OCI-LY1 (cell line): ENCODE measurements at regions not wholly inside any gene's neighbourhood (a gene's known extent, or its start where the extent isn't known, plus 50 kb on each side); places are given as distances from the start of the nearest gene placed in this dataset.

ENCODE experiments used
- H2AFZ ChIP-seq: fragments of 200-600 bp; sonication (generic), shearing (Covaris generic); 2 replicates; pipeline ENCODE4 v1.6.0; 2014; ENCODE audit warnings: antibody characterized with exemption, mild to moderate bottlenecking, low read length
- H3F3A ChIP-seq: fragments of 200-600 bp; sonication (generic), shearing (Covaris generic); 2 replicates; pipeline ENCODE4 v1.6.0; 2014; ENCODE audit warnings: mild to moderate bottlenecking, antibody characterized with exemption, low read length, moderate library complexity; ENCODE audit not compliant: insufficient read depth
- H3K27ac ChIP-seq: fragments of 200-600 bp; sonication (generic); 2 replicates; pipeline ENCODE4 v1.5.1; 2014; ENCODE audit warnings: low read length, mixed run types, mild to moderate bottlenecking, low read depth; ENCODE audit not compliant: poor library complexity, severe bottlenecking
- H3K27me3 ChIP-seq: fragments of 200-600 bp; sonication (generic); 2 replicates; pipeline ENCODE4 v1.6.0; 2014; ENCODE audit warnings: antibody characterized with exemption, mild to moderate bottlenecking, low read length, moderate library complexity; ENCODE audit not compliant: insufficient read depth
- H3K36me3 ChIP-seq: fragments of 200-600 bp; sonication (generic); 2 replicates; pipeline ENCODE4 v1.6.1; 2014; ENCODE audit warnings: mild to moderate bottlenecking, antibody characterized with exemption, low read length, moderate library complexity, mixed read lengths; ENCODE audit not compliant: insufficient read depth
- H3K4me1 ChIP-seq: fragments of 200-600 bp; sonication (generic); 2 replicates; pipeline ENCODE4 v1.5.1; 2014; ENCODE audit warnings: mild to moderate bottlenecking, low read length, moderate library complexity; ENCODE audit not compliant: insufficient read depth, severe bottlenecking
- H3K4me2 ChIP-seq: fragments of 200-600 bp; sonication (generic), shearing (Covaris generic); 2 replicates; pipeline ENCODE4 v1.6.1; 2014; ENCODE audit warnings: low read length
- H3K4me3 ChIP-seq: fragments of 200-600 bp; sonication (generic); 2 replicates; pipeline ENCODE4 v1.5.1; 2014; ENCODE audit warnings: low read length, low read depth, mild to moderate bottlenecking, mixed read lengths; ENCODE audit not compliant: poor library complexity, severe bottlenecking
- H3K79me2 ChIP-seq: fragments of 200-600 bp; shearing (Covaris generic); 2 replicates; pipeline ENCODE4 v1.6.1; 2016; ENCODE audit warnings: mixed run types, low read length, mixed read lengths; ENCODE audit not compliant: insufficient read depth
- H3K9ac ChIP-seq: fragments of 200-600 bp; sonication (generic), shearing (Covaris generic); 2 replicates; pipeline ENCODE4 v1.6.1; 2014; ENCODE audit warnings: mild to moderate bottlenecking, low read length, mixed read lengths
- H3K9me2 ChIP-seq: fragments of 200-600 bp; sonication (generic), shearing (Covaris generic); 2 replicates; pipeline ENCODE4 v1.6.1; 2014; ENCODE audit warnings: low read depth, mild to moderate bottlenecking, low read length, mixed read lengths
- H3K9me3 ChIP-seq: fragments of 200-600 bp; shearing (Covaris generic); 2 replicates; pipeline ENCODE4 v1.6.1; 2014; ENCODE audit warnings: low read length, mixed read lengths
- H4K20me1 ChIP-seq: fragments of 200-600 bp; sonication (generic), shearing (Covaris generic); 2 replicates; pipeline ENCODE4 v1.6.0; 2016; ENCODE audit warnings: mild to moderate bottlenecking, low read length; ENCODE audit not compliant: insufficient read depth
- EZH2 ChIP-seq: fragments of 200-600 bp; sonication (generic), shearing (Covaris generic); IDR thresholded peaks from 2 replicates; pipeline ENCODE4 v1.8.0; 2017; ENCODE audit warnings: borderline replicate concordance, mixed run types, mild to moderate bottlenecking, antibody characterized with exemption, low read length, moderate library complexity, mixed read lengths
- TF ChIP-seq, protein P1 (sequence below): fragments of 200-600 bp; sonication (generic), shearing (Covaris generic); IDR thresholded peaks from 2 replicates; pipeline ENCODE4 v1.5.1; 2017; ENCODE audit warnings: mild to moderate bottlenecking, antibody characterized with exemption, low read length, moderate library complexity, mixed read lengths

DNA sequence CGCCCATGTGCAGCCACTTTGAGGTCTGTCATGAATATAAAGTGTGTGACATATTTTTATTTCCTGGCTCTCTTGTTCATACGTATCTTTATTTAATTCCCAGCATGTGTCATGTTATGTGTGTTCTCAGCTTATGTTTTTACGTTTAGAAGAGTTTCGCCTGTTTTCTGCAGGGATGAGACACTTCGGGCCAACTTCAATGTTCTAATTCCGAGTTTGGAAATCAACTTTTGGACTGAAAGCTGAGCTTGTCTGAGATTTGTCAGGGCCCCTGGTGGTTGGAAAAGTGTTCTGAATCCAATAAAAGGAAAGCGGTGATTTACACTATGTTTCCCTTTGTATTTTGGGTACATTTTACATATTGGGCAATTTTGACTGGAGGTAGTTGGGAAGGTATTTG is 810.7 kb downstream of the TBC1D22A start:
- Histone ChIP-seq H3K4me1 (no peaks in the 10 kb centered on the region), H3K4me3 (no peak overlapping the region), H3K9ac (no peak overlapping the region), H3K27me3 (peaks cover 4% of the 10 kb centered on the region; the same call in 1 of the 2 replicates), H3K9me3 (no peaks in the 10 kb centered on the region), H3K9me2 (no peaks in the 10 kb centered on the region), H3K4me2 (no peak overlapping the region), H4K20me1 (no peaks in the 10 kb centered on the region), H3F3A (no peaks in the 10 kb centered on the region), H3K27ac (no peak overlapping the region), H3K79me2 (no peaks in the 10 kb centered on the region), H3K36me3 (no peaks in the 10 kb centered on the region), H2AFZ (no peak overlapping the region)
- TF ChIP-seq EZH2: no peak
- TF ChIP-seq, protein P1, sequence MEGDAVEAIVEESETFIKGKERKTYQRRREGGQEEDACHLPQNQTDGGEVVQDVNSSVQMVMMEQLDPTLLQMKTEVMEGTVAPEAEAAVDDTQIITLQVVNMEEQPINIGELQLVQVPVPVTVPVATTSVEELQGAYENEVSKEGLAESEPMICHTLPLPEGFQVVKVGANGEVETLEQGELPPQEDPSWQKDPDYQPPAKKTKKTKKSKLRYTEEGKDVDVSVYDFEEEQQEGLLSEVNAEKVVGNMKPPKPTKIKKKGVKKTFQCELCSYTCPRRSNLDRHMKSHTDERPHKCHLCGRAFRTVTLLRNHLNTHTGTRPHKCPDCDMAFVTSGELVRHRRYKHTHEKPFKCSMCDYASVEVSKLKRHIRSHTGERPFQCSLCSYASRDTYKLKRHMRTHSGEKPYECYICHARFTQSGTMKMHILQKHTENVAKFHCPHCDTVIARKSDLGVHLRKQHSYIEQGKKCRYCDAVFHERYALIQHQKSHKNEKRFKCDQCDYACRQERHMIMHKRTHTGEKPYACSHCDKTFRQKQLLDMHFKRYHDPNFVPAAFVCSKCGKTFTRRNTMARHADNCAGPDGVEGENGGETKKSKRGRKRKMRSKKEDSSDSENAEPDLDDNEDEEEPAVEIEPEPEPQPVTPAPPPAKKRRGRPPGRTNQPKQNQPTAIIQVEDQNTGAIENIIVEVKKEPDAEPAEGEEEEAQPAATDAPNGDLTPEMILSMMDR: no peak

DNA sequence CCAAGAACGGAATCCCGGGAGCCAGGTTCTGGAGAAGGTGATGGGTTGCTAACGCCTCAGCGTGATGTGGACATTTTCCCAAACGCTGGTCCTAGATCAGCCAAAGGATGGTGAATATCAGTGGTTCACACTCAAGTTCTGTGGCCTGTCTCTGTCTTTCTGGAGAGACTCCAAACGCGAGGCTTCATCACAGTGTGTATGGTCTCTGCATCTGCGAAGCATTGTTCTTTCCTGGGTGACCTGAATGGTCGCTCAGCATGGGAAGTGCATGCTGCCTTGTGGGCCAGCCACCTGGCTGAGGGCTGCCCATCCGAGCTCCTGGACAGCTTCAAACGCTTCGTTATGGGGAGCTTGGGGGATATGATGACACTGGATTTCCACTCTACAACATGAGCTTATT is 810.0 kb downstream of the TBC1D22A start:
- Histone ChIP-seq H3K4me1 (no peaks in the 10 kb centered on the region), H3K27ac (no peak overlapping the region), H3K36me3 (no peaks in the 10 kb centered on the region), H2AFZ (no peak overlapping the region), H3K9ac (no peak overlapping the region), H3K9me3 (no peaks in the 10 kb centered on the region), H3K79me2 (no peaks in the 10 kb centered on the region), H3K4me3 (no peak overlapping the region), H4K20me1 (no peaks in the 10 kb centered on the region), H3F3A (no peaks in the 10 kb centered on the region), H3K27me3 (peaks cover 4% of the 10 kb centered on the region; the same call in 1 of the 2 replicates), H3K4me2 (no peak overlapping the region), H3K9me2 (no peaks in the 10 kb centered on the region)
- no peak for TF ChIP-seq EZH2
- TF ChIP-seq, protein P1: no peak

DNA sequence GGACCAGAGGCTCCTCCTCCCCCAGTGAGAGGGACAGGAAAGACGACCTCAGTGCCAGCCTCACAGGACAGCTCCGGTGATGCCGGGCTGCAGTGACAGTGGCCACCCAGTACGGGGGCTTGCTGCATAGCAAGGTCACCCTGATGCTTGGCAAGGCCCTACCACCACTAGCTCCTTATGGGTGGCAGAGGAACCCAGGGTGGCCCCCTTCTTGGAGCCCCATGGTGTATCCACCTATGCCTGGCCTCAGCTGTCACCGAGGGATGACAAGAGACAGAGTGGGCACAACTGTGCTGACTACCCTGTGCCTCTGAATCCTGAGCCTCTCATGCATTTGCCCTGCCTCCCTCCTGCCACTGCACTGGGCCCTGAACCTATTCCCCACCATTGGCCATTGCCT is 809.2 kb downstream of the TBC1D22A start:
- Histone ChIP-seq H3K4me3 (no peak overlapping the region), H3F3A (no peaks in the 10 kb centered on the region), H4K20me1 (no peaks in the 10 kb centered on the region), H3K9ac (no peak overlapping the region), H3K9me3 (no peaks in the 10 kb centered on the region), H3K9me2 (no peaks in the 10 kb centered on the region), H3K4me2 (no peak overlapping the region), H3K27ac (no peak overlapping the region), H3K79me2 (no peaks in the 10 kb centered on the region), H3K36me3 (no peaks in the 10 kb centered on the region), H3K4me1 (no peaks in the 10 kb centered on the region), H3K27me3 (peaks cover 4% of the 10 kb centered on the region; the same call in 1 of the 2 replicates), H2AFZ (no peak overlapping the region)
- TF ChIP-seq EZH2: no peak

DNA sequence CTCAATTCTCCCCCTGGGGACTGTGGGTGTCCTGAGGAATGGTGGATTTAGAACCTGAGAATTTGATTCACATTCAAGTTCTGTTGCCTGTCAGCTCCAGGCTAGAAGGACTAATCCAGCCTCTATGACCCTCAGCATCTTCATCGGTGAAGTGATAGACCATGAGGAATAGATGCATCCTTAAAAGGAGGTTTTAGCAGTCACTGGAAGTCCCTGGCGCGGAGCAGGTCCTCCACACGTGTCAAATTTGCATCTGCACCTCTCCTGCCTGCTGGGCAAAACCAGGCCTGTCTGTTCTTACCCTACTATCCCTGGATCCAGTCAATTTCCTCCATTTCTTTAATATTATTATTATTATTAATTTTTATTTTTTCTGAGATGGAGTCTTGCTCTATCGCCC is 808.4 kb downstream of the TBC1D22A start:
- Histone ChIP-seq H3K27ac (no peak overlapping the region), H2AFZ (no peak overlapping the region), H3K4me2 (no peak overlapping the region), H3K9ac (no peak overlapping the region), H3K4me3 (no peak overlapping the region), H3K9me3 (no peaks in the 10 kb centered on the region), H3K27me3 (peaks cover 4% of the 10 kb centered on the region; the same call in 1 of the 2 replicates), H3K36me3 (no peaks in the 10 kb centered on the region), H3K79me2 (no peaks in the 10 kb centered on the region), H4K20me1 (no peaks in the 10 kb centered on the region), H3F3A (no peaks in the 10 kb centered on the region), H3K4me1 (no peaks in the 10 kb centered on the region), H3K9me2 (no peaks in the 10 kb centered on the region)
- TF ChIP-seq, protein P1: no peak
- no peak for TF ChIP-seq EZH2
